ENCODE measurements at regions not wholly inside any gene's neighbourhood (a gene's known extent, or its start where the extent isn't known, plus 50 kb on each side); places are given as distances from the start of the nearest gene placed in this dataset.

GRCh38 chr7:46649876-46650275 lies 728.8 kb upstream of the IGFBP3 start:
- H3K4me3 ChIP-seq (ENCODE audit: low read depth, low read length): no peak overlapping the region
- no peak for DNase-seq (ENCODE audit: low read depth)
- no peak for TF ChIP-seq CTCF (IDR thresholded peaks at IDR 0.05; ENCODE audit: control insufficient read depth, extremely low read depth, insufficient read depth)

- no peak overlapping the region for H3K4me3 ChIP-seq (ENCODE audit: low read depth, low read length)
- no peak for TF ChIP-seq CTCF (IDR thresholded peaks at IDR 0.05; ENCODE audit: control insufficient read depth, extremely low read depth, insufficient read depth)
- DNase-seq (ENCODE audit: low read depth): no peak
Measured at GRCh38 chr7:46637793-46638735, 717.0 kb upstream of the IGFBP3 start.

GRCh38 chr7:46636022-46636421 lies 715.0 kb upstream of the IGFBP3 start:
- no peak for DNase-seq (ENCODE audit: low read depth)
- TF ChIP-seq CTCF (IDR thresholded peaks at IDR 0.05; ENCODE audit: control insufficient read depth, extremely low read depth, insufficient read depth): no peak

GRCh38 chr7:46633630-46634240 lies 712.7 kb upstream of the IGFBP3 start:
- DNase-seq (ENCODE audit: low read depth): no peak
- H3K4me3 ChIP-seq (ENCODE audit: low read depth, low read length): no peak overlapping the region
- TF ChIP-seq CTCF (IDR thresholded peaks at IDR 0.05; ENCODE audit: control insufficient read depth, extremely low read depth, insufficient read depth): no peak

More at GRCh38 chr7:46636022-46636421, 715.0 kb upstream of the IGFBP3 start:
- H3K4me3 ChIP-seq (ENCODE audit: low read depth, low read length): no peak overlapping the region

- no peak for TF ChIP-seq CTCF (IDR thresholded peaks at IDR 0.05; ENCODE audit: control insufficient read depth, extremely low read depth, insufficient read depth)
- no peak for DNase-seq (ENCODE audit: low read depth)
- H3K4me3 ChIP-seq (ENCODE audit: low read depth, low read length): no peak overlapping the region
Measured at GRCh38 chr7:46633200-46633599, 712.1 kb upstream of the IGFBP3 start.

DNA sequence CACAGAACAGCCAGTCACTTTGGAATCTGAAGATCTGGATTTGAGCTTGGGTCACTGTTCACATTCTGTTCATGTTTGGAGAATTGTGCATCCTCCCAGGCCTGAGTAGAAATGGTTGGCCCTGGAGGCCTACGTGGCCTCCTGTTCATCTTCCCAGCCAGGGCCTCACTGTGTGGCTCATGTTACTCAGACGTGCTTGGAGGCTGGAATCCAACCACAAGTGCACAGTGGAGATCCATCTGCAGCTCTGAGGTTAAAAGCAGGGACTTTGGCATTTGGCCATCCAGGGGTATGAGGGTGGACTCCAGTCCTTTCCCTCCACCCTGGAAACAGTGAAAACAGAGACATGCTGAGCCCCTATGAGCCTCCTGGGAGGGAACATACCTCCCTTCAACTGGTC lies 709.0 kb upstream of the IGFBP3 start:
- H3K4me3 ChIP-seq (ENCODE audit: low read depth, low read length): no peak overlapping the region
- no peak for DNase-seq (ENCODE audit: low read depth)
- no peak for TF ChIP-seq CTCF (IDR thresholded peaks at IDR 0.05; ENCODE audit: control insufficient read depth, extremely low read depth, insufficient read depth)
